ENCODE measurements at regions not wholly inside any gene's neighbourhood (a gene's known extent, or its start where the extent isn't known, plus 50 kb on each side); places are given as distances from the start of the nearest gene placed in this dataset.
"Not testable (repeated sequence)": the region's sequence is repeated elsewhere in the genome, so short reads cannot be mapped to it uniquely, and the experiment has no call there.

GRCh38 chr1:60847855-60848582, 234.3 kb upstream of the NFIA start:
- DNase-seq: no peak

GRCh38 chr1:60847391-60847790, 235.0 kb upstream of the NFIA start:
- no peak for DNase-seq

GRCh38 chr1:60845659-60846058, 236.7 kb upstream of the NFIA start:
- not testable (repeated sequence) for DNase-seq

- DNase-seq: no peak
These were observed 240.1 kb upstream of the NFIA start for GRCh38 chr1:60842304-60842703.

GRCh38 chr1:60841116-60842046, 241.0 kb upstream of the NFIA start:
- DNase-seq: no peak

- not testable (repeated sequence) for DNase-seq
These were observed 241.9 kb upstream of the NFIA start for GRCh38 chr1:60840476-60840875.

- DNase-seq: no peak
These were observed 246.7 kb upstream of the NFIA start for GRCh38 chr1:60835649-60836048.

GRCh38 chr1:60833173-60833572, 249.2 kb upstream of the NFIA start:
- DNase-seq: peak; percentile 72

- peak; percentile 81 for DNase-seq
These were observed 250.0 kb upstream of the NFIA start for GRCh38 chr1:60832367-60832766.

- DNase-seq: no peak
These were observed 250.6 kb upstream of the NFIA start for GRCh38 chr1:60831780-60832179.

- no peak for DNase-seq
These were observed 253.4 kb upstream of the NFIA start for GRCh38 chr1:60828944-60829343.

GRCh38 chr1:60826320-60827094, 255.9 kb upstream of the NFIA start:
- DNase-seq: no peak

- no peak for DNase-seq
These were observed 256.8 kb upstream of the NFIA start for GRCh38 chr1:60825593-60825992.

- DNase-seq: no peak
These were observed 259.2 kb upstream of the NFIA start for GRCh38 chr1:60823151-60823550.

- no peak for DNase-seq
These were observed 260.1 kb upstream of the NFIA start for GRCh38 chr1:60822252-60822651.

GRCh38 chr1:60821156-60821555, 261.2 kb upstream of the NFIA start:
- no peak for DNase-seq

- DNase-seq: no peak
These were observed 263.2 kb upstream of the NFIA start for GRCh38 chr1:60818969-60819701.

GRCh38 chr1:60813071-60813470, 269.3 kb upstream of the NFIA start:
- no peak for DNase-seq

- DNase-seq: no peak
These were observed 273.0 kb upstream of the NFIA start for GRCh38 chr1:60809204-60809980.

GRCh38 chr1:60808676-60809075, 273.7 kb upstream of the NFIA start:
- DNase-seq: no peak

GRCh38 chr1:60802884-60803283, 279.5 kb upstream of the NFIA start:
- no peak for DNase-seq

- DNase-seq: no peak
These were observed 285.0 kb upstream of the NFIA start for GRCh38 chr1:60797351-60797750.
